ENCODE measurements at regions not wholly inside any gene's neighbourhood (a gene's known extent, or its start where the extent isn't known, plus 50 kb on each side); places are given as distances from the start of the nearest gene placed in this dataset.
A peak's percentile ranks its signal among the peaks of the same experiment; 100 is the strongest.

DNA sequence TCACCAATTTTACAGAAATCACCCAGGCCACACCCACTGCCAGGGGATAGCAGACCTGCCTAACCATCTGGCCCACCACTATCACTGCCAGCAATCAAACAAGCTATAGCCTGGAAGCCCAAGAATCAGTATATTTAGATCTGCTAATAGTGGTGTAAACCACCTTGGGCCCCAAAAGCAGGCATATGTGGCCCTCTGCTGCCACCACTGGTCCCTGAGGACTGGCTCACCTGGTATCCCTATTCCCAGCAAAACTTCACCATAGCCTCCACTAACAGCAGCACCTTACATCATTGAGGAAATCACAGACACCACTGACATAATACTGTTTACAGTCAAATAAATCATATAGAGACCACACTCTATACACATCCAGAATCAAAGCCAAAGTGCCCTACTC, 880.4 kb upstream of the MAN1A1 start:
- DNase-seq (ENCODE audit: low spot score) = no peak

DNA sequence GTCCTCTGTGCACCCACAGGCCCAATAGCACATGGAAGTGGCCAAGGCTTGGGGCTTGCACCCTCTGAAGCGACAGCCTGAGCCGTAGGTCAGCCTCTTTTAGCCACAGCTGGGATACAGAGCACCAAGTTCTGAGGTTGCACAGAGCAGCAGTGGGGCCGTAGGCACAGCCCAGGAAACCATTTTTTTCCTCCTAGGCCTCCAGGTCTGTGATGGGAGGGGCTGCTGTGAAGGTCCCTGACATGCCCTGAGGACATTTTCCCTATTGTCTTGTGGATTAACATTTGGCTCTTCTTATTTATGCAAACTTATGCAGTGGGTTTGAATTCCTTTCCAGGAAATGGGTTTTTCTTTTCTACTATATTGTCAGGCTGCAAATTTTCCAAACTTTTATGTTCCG, 878.7 kb upstream of the MAN1A1 start:
- DNase-seq (ENCODE audit: low spot score) = no peak

DNA sequence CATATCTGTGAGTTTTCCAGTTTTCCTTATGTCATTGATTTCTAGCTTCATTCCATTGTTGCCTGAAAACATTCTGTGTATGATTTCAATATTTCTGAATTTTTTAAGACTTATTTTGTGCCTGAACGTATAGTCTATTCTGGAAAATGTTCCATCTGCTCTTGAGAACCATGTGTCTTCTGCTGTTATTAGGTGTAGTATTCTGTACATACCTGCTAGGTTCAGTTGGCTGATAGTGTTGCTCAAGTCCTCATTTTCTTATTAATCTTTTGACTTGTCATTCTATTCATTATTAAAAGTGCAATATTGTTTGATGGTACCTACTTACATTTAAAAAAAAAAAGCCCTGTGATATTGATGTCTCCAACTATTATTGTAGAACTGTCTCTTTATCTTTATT, 869.8 kb upstream of the MAN1A1 start:
- DNase-seq (ENCODE audit: low spot score) = no peak

DNA sequence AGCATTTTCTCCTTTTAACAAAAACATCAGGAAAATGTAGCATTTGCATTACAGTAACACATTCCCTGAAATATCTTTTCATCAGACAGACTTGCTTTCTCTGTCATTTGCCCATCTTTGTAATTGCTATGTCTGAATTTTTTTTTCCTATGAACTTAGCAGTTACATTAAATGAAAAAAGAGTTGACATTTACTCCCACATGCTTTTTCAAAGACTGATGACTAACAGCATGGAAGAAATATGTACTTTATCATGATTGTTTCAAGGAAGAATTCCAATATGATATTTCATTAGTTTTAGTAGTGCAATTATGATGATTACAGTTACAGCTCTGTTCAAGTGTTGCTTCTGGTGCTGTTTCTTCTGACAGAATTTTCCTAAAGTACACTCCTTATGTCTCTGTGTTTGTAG, 864.5 kb upstream of the MAN1A1 start:
- no peak for DNase-seq (ENCODE audit: low spot score)

DNA sequence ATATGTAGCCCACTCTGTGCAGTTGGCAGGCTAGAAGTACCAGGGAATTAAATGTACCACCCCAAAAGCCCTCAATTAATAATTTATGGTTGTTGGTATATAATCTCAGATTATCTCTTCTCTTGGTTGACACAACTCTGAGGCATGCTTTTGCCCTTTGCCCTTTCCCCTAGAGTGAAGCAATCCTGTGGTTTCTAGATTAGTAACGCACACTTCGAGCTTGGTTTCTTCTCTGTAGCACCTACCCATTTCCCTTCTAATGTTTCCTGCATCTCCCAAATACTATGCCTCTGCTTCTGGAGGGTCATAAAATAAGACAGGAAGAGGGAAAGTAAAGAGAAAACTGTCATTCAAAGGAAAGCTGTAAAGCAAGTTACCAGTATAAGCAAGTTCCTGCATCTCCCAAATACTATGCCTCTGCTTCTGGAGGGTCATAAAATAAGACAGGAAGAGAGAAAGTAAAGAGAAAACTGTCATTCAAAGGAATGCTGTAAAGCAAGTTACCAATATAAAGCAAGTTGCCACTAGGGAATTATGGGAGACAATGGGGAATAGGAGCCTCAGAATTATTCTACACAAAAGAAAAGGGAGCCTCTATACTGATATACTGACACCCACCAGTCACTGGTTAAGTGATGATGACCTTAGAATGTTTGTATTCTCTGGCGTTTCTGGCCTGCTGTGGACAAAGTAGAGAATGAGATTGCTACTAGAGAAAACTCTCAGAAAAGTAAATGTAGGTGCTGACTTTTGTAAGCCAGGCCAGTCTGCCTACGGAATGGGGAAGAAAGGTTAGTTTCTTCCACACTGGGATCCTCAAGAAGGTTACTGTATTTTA, 862.6 kb upstream of the MAN1A1 start:
- no peak for DNase-seq (ENCODE audit: low spot score)

DNA sequence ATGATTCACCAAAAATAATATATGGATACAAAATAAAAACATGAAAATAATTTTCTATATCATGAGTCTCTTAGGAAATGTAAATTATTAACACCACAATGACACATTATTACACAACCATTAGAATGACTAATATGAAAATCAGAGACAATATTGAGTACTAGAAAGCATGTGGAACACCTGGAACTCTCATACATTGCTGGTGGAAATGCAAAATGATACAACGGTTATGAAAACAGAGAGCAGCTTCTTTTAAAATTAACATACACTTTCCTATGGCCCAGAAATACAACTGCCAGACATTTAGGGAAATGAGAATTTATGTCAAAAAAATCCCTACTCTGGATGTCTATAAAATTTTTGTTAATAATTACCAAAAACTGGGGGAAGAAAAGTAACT, 853.3 kb upstream of the MAN1A1 start:
- DNase-seq (ENCODE audit: low spot score) = no peak

DNA sequence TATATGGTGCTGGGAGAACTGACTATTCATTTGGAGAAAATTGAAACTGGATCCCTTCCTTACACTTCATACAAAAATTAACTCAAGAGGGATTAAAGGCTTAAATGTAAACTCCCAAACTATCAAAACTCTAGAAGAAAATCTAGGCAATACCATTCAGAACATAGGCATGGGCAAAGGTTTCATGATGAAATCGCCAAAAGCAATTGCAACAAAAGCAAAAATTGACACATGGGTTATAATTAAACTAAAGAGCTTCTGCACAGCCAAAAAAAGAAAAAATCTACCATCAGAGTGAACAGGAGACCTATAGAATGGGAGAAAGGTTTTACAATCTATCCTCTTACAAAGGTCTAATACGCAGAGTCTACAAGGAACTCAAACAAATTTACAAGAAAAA, 851.3 kb upstream of the MAN1A1 start:
- no peak for DNase-seq (ENCODE audit: low spot score)

DNA sequence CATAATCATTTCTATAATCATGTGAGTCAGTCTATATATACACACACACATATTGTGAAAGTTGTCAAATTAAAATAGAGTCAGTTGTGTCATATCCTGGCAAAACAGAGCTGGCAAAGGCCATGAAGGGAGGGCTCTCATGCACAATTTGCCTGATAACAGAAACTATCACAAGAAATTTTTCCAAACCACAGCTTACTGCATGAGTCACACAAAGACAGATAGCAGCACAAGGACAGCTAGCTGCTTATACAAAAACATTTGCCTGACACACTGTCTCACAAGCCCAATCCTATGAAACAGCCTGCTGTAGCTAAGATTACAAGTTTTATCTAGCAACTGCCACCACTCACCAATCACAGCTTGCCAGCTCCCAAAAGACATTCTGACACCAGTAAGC, 848.5 kb upstream of the MAN1A1 start:
- DNase-seq (ENCODE audit: low spot score) = peak; percentile 21

DNA sequence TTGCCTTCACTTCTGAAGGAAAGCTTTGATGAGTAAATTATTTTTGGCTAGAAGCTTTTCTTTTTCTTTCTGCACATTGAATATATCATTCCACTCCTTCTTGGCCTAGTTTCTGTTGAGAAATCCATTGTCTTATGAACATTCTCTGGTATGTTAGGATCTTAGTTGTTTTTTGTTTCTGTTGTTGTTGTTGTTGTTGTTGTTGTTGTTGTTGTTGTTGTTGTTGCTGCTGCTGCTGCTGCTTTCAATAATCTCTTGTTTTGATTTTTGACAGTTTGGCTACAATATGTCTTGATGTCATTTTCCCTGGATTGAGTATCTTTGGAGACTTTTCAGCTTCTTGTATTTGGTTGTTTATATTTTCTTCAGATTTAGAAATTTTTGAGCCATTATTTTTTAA, 836.5 kb upstream of the MAN1A1 start:
- DNase-seq (ENCODE audit: low spot score) = no peak

DNA sequence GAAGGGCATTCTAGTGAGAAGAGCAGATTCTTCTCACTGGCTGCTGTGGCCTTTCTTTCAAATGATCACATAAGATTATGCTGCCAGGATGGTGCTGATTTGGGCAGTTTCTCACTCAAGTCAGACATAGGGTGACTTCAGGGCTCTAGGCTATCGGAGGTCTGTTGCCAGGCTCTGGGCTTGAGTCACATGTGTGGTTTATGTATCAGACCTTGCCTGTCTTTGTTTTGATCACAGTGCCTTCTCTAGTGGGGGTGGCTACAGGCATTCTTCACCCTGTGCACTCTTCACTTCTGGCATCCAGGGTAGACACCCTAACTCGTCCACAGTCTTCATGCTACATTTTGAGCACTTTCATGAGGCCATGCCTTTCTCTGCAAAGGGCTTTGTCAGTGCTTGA, 823.7 kb upstream of the MAN1A1 start:
- DNase-seq (ENCODE audit: low spot score) = no peak

DNA sequence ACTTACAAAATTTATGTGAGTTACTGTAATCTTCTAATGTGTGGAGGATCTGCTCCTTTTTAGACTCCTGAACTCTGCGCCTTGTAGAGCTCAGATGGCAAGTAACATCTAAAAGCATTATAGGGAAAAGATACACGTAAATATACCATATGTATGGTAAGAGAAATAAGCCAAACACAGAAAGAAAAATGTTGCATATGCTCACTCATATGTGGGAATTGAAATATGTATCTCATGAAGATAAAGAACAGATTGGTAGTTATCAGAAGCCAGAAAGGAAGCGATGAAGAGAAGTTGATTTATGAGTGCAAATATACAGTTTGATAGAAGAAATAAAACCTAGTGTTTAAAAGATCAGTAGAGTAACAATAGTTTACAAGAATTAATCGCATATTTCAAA, 815.0 kb upstream of the MAN1A1 start:
- DNase-seq (ENCODE audit: low spot score) = no peak

DNA sequence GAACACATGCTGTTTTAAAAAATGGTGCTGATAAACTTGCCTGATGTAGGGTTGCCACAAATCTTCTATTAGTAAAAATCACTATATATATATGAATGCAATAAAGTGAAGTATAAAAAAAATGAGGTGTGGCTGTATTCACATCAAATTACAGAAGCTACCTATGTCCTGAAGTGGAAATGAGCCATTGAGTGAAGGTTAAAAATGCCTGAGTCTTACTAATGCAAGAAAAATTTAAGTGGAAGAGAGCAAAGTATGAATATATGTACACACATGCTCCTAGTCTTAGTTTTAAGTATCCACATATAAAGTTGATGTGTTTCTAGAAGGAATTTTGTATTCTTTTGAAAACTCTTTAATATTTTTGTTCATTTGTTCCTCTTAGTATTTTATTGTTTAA, 808.3 kb upstream of the MAN1A1 start:
- DNase-seq (ENCODE audit: low spot score) = no peak

DNA sequence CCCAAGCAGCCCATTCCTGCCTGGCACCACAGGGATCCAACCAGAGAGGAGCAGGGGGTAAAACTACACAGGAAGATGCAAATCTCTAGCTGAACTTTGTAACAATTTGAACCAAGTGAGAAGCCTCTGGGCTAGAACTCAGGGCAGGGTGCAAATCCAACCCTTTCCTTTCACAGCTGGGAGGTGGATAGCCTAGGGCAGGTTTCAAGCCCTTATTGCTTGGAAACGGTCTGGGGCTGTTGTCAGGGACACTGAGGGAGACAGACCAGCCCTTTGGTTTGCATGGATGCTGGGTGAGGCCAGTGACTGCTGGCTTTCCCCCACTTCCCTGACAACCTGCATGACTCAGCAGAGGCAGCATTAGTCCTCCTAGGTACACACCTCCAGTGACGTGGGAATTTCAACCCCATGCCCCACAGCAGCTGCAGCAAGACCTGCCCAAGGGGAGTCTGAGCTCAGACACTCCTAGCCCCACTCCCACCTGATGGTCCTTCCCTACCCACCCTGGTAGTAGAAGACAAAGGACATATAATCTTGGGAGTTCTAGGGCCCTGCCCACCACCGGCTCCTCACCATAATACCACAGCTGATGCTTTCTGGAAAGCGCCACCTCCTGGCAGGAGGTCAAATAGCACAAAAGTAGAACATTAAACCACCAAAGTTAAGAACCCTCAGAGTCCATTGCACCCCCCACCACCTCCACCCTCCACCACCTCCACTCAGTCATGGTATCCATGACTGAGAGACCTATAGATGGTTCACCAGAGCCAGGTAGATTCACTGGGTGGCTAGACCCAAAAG, 797.7 kb upstream of the MAN1A1 start:
- no peak for DNase-seq (ENCODE audit: low spot score)

DNA sequence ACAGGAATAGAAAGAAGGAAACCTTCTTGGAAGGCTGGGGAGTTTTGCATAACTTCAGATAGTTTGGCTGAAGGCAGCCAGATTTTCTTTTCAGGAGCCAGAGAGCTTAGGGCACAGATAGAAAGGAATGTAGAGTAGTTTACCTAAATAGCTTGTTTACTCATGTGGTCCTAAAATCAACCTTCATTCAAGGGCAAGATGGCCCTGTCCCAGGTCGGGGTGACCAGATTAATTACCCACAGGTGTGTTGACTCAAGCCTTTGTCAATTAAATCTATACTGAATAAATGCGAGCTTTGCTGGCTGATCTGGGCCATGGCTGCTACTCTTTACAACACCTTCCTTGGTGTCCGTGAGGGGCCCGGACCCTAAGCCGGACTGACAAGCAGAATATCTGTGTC, 792.0 kb upstream of the MAN1A1 start:
- DNase-seq (ENCODE audit: low spot score) = no peak

DNA sequence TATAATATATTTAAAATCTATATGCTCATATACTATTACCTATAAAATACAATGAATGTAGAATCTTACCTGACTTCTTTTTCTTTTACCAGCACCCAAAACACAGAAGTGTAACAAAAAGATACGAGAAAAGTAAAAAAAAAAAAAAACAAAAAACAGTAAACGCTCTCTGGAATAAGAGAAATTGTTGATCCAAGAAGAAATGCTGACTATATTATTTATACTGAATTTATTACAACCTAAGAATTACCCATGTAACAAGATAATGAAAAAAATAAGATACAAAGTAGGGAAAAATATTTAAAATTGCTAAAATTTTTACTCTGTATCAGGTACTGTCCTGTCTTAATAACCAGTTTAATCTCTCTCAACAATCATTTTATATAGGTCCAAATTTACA, 787.9 kb upstream of the MAN1A1 start:
- DNase-seq (ENCODE audit: low spot score) = no peak

DNA sequence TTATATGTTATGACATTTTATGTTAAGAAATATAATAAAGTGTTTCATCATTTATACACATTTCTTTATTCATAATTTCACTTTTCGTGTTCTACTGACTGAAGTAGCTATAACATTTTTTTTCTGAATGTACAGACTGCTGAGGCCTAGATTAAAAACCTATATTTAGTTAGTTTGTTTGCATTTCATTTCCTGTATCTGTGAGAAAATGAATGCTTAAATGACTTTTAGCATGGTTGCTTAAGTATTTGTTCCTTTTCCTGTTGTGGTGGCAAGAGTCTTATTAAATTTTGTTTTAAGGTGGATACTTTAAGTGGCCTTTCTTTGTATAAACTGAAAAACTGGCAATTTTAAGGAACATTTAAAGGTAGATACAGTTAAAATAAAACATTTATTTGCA, 779.7 kb upstream of the MAN1A1 start:
- DNase-seq (ENCODE audit: low spot score) = no peak

DNA sequence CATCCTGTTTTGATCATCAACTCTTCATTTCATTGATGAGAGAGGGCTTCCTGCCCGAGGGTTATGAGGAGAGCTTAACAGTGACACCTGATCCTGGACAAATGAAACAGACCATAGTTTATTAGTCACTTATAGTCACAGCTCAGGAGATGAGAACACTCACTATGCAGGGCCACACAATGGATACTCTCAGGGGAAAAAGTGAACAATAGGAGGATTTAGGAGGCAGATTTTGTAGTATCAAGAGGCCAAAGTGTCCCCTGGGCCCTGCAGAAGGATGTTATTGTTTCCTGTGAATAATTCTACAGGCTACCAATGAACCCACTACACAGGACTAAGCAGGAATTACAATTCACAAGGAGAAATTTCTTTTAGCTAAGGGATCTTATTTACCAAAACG, 772.8 kb upstream of the MAN1A1 start:
- peak; percentile 32 for DNase-seq (ENCODE audit: low spot score)

DNA sequence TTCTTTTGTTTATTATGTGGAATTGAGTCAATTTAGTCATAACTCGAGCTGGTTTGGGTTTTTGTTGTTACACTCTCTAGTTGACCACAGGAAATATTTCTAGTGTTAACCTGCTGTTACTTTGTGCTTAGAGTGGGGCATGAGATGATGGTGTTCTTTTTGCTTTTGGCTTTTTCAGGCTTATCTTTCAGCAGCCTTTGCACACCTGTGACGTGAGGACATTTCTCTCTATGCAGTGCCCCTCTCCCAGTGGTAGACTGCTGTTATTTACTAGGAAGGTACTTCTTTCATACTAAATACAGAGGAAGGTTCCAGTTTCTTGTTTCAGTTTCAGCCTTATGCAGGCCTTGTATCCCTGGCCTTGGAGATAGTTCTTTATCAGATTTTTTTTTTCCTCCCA, 766.8 kb upstream of the MAN1A1 start:
- DNase-seq (ENCODE audit: low spot score) = no peak

DNA sequence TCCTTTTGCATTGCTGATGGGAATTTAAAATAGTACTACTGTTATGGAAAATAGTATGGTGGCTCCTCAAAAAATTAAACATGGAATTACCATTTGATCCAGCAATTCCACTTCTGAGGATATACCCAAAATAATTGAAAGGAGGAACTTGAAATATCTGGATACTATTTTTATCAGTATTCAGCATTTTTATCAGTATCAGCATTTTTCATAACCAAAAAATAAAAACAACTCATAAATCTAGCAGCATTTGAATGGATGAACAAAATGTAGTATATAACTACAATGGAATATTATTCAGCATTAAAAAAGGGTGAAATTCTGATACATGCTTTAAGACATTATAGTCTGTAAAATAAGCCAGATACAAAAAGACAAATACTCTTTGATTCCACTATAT, 763.4 kb upstream of the MAN1A1 start:
- DNase-seq (ENCODE audit: low spot score) = no peak

DNA sequence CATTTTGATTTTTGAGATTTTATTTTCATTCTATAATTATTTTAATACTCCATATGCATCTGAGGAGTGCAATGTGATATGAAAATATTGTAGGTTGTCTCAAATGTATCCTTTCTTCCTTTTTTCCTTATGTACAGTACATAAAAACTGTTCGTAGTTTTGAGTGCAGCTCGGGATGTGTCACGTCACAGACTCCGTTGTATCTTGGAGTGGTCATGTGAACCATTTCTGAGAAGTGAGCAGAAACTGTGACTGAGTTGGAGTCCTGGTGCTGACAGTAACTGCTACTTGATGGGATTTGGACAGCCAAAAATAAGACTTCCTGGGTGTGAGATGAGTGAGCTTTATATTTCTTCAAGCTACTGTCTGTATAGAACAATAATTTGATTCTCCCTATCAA, 761.4 kb upstream of the MAN1A1 start:
- no peak for DNase-seq (ENCODE audit: low spot score)

DNA sequence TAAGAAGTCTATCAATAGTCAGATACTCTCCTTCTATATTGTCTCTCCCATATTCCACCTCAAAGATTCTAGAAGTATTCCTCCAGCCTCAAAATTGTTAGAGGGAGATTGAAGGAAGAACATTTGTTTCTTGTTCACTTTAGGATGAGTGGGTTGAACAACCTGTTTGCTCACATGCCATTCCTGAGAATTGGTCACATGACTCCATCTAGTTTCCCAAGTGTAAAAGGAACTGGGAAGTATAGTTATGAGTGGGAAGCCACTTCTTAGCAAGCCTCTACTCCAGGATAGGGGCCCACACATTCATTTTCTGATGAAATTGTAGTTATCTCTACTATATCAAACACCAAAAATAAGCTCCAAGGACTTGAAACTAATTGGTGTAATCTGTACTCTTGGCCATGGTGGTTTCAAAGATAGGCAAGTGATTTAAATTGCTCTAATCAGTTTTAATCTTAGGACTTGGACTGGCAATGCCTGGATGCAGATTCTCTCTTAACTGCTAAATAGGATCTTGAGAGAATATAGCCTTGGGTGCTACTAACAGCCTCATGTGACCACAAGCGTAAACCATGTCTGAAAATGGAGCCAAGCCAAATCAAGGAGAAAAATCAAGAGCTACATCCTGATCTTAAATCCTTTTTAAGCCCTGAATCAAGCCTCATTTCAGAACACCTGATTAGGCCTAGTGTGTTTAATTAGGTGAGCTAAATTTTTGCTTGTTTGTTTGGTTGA, 758.7 kb upstream of the MAN1A1 start:
- no peak for DNase-seq (ENCODE audit: low spot score)

DNA sequence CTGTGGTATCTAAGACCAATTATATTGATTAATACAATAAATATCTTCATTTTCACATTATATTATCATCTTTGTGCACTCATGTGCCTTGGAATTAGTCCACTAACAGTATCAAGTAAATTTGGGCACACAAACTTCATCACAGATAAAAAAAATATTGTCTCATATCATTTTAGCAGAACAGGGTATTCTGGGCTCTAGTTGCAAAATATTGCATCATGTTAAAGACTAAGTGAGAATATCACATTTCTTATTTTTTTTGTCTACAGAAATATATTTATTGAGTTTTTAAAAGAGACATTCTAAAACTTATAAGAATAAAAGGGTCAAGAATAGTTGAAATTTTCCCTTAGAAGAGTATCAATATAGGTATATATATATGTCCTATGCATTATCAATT, 754.1 kb upstream of the MAN1A1 start:
- DNase-seq (ENCODE audit: low spot score) = no peak

DNA sequence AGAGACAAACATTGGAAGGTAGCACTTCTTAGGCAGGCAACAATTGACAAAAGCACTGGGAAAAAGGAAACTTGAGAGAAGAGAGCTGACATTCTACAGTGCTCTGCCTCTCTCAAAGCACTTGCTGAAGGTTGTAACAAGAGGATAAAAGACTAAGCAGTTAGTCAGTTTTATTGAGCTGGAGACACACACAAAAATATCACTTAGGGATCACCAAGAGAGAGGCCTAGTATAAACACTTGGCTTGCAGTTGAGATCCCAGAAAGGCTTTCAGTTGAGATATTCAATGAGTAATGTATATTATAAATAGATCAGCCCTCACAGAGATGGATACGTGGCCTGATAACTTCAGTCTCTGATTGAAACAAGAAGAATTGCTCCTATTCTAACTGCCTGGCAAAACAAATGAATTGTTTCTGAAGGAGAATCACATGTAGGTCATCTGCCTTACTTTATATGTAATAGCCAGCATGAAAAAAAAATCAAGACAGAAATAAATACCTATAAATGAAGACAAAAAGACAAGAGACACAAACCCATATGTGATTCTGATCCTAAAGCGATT, 747.2 kb upstream of the MAN1A1 start:
- DNase-seq (ENCODE audit: low spot score) = no peak

Data from D341Med (cell line).